DND-41 (cell line): ENCODE measurements at regions not wholly inside any gene's neighbourhood (a gene's known extent, or its start where the extent isn't known, plus 50 kb on each side); places are given as distances from the start of the nearest gene placed in this dataset.

Experiments used
- ATAC-seq: fragments of 200-7000 bp; cut with Tn5 transposase; 3 replicates; pipeline ENCODE4 v1.9.1; 2021; ENCODE audit warnings: low read depth; ENCODE audit not compliant: insufficient read depth
- DNase-seq: peaks from one replicate; pipeline ENCODE4 v3.0.0-alpha.2; 2020
- H2AFZ ChIP-seq: 2 replicates; pipeline ENCODE4 v1.6.0; 2012; ENCODE audit warnings: low read depth, low read length
- H3K27ac ChIP-seq: 2 replicates; pipeline ENCODE4 v1.5.1; 2012; ENCODE audit warnings: low read length, inconsistent platforms
- H3K27me3 ChIP-seq: fragments of 200-600 bp; sonication (generic); 2 replicates; pipeline ENCODE4 v1.6.0; 2012; ENCODE audit warnings: low read length, mild to moderate bottlenecking, inconsistent platforms; ENCODE audit not compliant: insufficient read depth, poor library complexity
- H3K36me3 ChIP-seq: 2 replicates; pipeline ENCODE4 v1.5.1; 2012; ENCODE audit warnings: low read length, inconsistent platforms; ENCODE audit not compliant: insufficient read depth
- H3K4me1 ChIP-seq: 2 replicates; pipeline ENCODE4 v1.5.1; 2012; ENCODE audit warnings: mild to moderate bottlenecking, low read length; ENCODE audit not compliant: insufficient read depth
- H3K4me2 ChIP-seq: 2 replicates; pipeline ENCODE4 v1.6.0; 2012; ENCODE audit warnings: mild to moderate bottlenecking, moderate library complexity, low read length, inconsistent platforms; ENCODE audit not compliant: insufficient read depth
- H3K4me3 ChIP-seq, 2 experiments: fragments of 200-600 bp in 1 of 2; shearing (Covaris generic) in 1 of 2; 2 replicates each; pipeline ENCODE4 v1.5.1; 2012 to 2016; ENCODE audit warnings: inconsistent platforms in 2 of 2, low read length in 2 of 2, mild to moderate bottlenecking in 2 of 2, low read depth in 1 of 2, moderate library complexity in 1 of 2
- H3K79me2 ChIP-seq: 2 replicates; pipeline ENCODE4 v1.6.0; 2012; ENCODE audit warnings: low read length, inconsistent platforms; ENCODE audit not compliant: insufficient read depth
- H3K9ac ChIP-seq: 2 replicates; pipeline ENCODE4 v1.6.0; 2012; ENCODE audit warnings: low read depth, mild to moderate bottlenecking, inconsistent platforms, low read length, moderate library complexity
- H3K9me3 ChIP-seq: 2 replicates; pipeline ENCODE4 v1.5.1; 2012; ENCODE audit warnings: low read length, moderate library complexity, mild to moderate bottlenecking, inconsistent platforms; ENCODE audit not compliant: insufficient read depth, severe bottlenecking
- H4K20me1 ChIP-seq: 2 replicates; pipeline ENCODE4 v1.6.0; 2012; ENCODE audit warnings: low read length; ENCODE audit not compliant: insufficient read depth
- EZH2 ChIP-seq: IDR thresholded peaks from 3 replicates; pipeline ENCODE4 v1.6.1; 2012; ENCODE audit warnings: borderline replicate concordance, low read depth, mild to moderate bottlenecking, moderate library complexity, low read length, inconsistent platforms; ENCODE audit not compliant: severe bottlenecking
- TF ChIP-seq, protein P1 (sequence below): IDR thresholded peaks from 2 replicates; pipeline ENCODE4 v1.5.1; 2012; ENCODE audit warnings: borderline replicate concordance, low read length, moderate library complexity, mild to moderate bottlenecking; ENCODE audit not compliant: poor library complexity, severe bottlenecking; ENCODE audit errors: extremely low read depth

DNA sequence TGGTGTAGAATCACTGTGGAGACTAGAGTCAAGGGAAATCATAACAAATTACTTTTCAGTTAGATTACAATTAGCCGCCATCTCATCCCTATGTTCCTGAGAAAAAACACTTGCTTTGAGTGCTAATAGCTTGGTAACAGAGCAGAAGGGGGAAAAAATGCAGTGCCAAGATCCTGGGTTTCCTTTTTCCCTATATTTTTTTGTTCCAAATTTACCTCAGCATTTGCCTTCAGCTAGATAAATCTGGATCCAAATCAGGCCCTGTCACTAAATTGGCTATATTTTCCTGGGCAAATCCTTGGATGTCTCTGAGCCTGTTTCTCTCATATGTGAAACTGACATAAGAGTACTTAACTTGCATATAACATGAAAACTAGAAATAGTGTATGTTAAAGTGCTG is 86.0 kb downstream of the TENT5A start:
- Histone ChIP-seq H3K27me3 (no peaks in the 10 kb centered on the region), H3K4me1 (no peaks in the 10 kb centered on the region), H3K27ac (no peak overlapping the region), H3K4me3 (no peak overlapping the region), H4K20me1 (no peaks in the 10 kb centered on the region), H3K79me2 (no peaks in the 10 kb centered on the region), H3K9ac (no peak overlapping the region), H3K4me2 (no peak overlapping the region), H3K36me3 (no peaks in the 10 kb centered on the region), H2AFZ (no peak overlapping the region), H3K9me3 (no peaks in the 10 kb centered on the region)
- TF ChIP-seq, protein P1, sequence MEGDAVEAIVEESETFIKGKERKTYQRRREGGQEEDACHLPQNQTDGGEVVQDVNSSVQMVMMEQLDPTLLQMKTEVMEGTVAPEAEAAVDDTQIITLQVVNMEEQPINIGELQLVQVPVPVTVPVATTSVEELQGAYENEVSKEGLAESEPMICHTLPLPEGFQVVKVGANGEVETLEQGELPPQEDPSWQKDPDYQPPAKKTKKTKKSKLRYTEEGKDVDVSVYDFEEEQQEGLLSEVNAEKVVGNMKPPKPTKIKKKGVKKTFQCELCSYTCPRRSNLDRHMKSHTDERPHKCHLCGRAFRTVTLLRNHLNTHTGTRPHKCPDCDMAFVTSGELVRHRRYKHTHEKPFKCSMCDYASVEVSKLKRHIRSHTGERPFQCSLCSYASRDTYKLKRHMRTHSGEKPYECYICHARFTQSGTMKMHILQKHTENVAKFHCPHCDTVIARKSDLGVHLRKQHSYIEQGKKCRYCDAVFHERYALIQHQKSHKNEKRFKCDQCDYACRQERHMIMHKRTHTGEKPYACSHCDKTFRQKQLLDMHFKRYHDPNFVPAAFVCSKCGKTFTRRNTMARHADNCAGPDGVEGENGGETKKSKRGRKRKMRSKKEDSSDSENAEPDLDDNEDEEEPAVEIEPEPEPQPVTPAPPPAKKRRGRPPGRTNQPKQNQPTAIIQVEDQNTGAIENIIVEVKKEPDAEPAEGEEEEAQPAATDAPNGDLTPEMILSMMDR: no peak
- TF ChIP-seq EZH2: no peak
- no peak for ATAC-seq
- DNase-seq: no peak

DNA sequence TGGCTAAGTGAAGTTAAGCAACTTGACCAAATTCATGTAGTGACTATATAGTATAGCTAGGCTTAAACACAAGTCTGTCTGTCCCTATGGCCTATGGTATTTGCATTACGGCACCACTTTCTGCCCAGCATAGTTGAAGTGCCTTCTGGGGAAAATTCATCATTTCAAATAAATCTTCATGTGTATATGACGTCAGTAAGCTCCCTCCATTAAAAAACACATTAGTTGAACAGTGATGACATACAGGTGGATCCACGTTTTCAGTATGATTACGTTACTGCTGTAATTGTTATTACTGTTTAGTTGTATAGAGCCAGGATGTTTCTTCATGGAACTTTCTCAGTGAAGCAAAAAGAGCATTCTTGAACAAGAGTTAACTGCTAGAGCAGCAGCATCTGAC is 96.2 kb downstream of the TENT5A start:
- Histone ChIP-seq H3K79me2 (no peaks in the 10 kb centered on the region), H3K36me3 (no peaks in the 10 kb centered on the region), H3K4me2 (no peak overlapping the region), H3K4me1 (no peaks in the 10 kb centered on the region), H2AFZ (no peak overlapping the region), H3K4me3 (no peak overlapping the region), H3K27ac (no peak overlapping the region), H4K20me1 (no peaks in the 10 kb centered on the region), H3K27me3 (no peaks in the 10 kb centered on the region), H3K9me3 (no peaks in the 10 kb centered on the region), H3K9ac (no peak overlapping the region)
- TF ChIP-seq, protein P1: no peak
- no peak for TF ChIP-seq EZH2
- no peak for ATAC-seq
- no peak for DNase-seq

DNA sequence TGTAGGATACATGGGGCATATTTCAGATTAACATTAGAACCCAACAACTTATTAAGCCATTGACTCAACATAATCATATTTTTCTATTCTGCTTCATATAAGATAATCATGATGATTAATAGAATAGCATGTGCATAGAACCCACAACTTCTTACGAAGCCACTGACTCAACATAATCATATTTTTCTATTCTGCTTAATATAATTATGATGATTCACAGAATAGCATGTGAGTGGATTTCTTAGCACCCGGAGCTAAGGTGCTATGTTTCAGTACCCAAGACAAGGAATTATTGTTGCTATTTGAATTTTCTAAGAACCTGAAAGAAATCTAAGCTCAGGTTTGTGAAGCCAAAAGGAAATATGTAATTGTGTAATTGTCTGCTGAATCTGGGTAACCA is 96.8 kb downstream of the TENT5A start:
- no peaks in the 10 kb centered on the region for H3K36me3 ChIP-seq
- no peaks in the 10 kb centered on the region for H3K79me2 ChIP-seq
- no peak overlapping the region for H2AFZ ChIP-seq
- ATAC-seq (no peak), DNase-seq (no peak)
- no peaks in the 10 kb centered on the region for H3K4me1 ChIP-seq
- H3K9me3 ChIP-seq: no peaks in the 10 kb centered on the region
- no peak overlapping the region for H3K9ac ChIP-seq
- no peaks in the 10 kb centered on the region for H4K20me1 ChIP-seq
- H3K4me3 ChIP-seq: no peak overlapping the region
- TF ChIP-seq, protein P1: no peak
- no peak for TF ChIP-seq EZH2
- H3K27me3 ChIP-seq: no peaks in the 10 kb centered on the region
- H3K27ac ChIP-seq: no peak overlapping the region
- H3K4me2 ChIP-seq: no peak overlapping the region

DNA sequence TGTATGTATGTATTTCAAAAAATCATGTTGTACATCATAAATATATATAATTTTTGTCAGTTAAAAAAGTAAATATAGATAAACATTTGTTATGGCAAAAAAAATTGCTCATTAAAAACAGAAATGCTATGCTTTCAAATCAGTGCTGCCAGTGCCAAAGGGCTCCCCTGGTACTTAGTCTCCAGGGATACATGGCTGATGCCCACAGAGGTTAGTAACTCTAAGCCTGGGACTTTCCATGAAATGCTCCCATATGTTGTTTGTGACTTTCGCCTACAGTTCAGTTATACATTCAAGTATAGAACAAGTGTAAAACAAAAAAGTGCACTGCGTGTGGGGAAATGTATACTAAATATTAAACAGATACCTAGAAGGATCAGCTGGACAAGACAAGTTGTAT is 104.0 kb downstream of the TENT5A start:
- TF ChIP-seq EZH2: no peak
- TF ChIP-seq, protein P1: no peak
- H2AFZ ChIP-seq: no peak overlapping the region

More for the DNA sequence above, 104.0 kb downstream of the TENT5A start:
- Histone ChIP-seq H3K4me1 (no peaks in the 10 kb centered on the region), H3K9ac (no peak overlapping the region), H3K9me3 (no peaks in the 10 kb centered on the region), H3K27me3 (no peaks in the 10 kb centered on the region), H3K4me3 (no peak overlapping the region), H3K79me2 (no peaks in the 10 kb centered on the region), H3K36me3 (no peaks in the 10 kb centered on the region), H3K4me2 (no peak overlapping the region), H3K27ac (no peak overlapping the region), H4K20me1 (no peaks in the 10 kb centered on the region)
- ATAC-seq: no peak
- DNase-seq: no peak
